GM18858 (cell line): ENCODE measurements at regions not wholly inside any gene's neighbourhood (a gene's known extent, or its start where the extent isn't known, plus 50 kb on each side); places are given as distances from the start of the nearest gene placed in this dataset.
"Not testable (repeated sequence)": the region's sequence is repeated elsewhere in the genome, so short reads cannot be mapped to it uniquely, and the experiment has no call there.

Experiments used
- ATAC-seq: cut with Tn5 transposase; IDR thresholded peaks from one replicate; pipeline ENCODE4 v1.9.1; 2021; ENCODE audit not compliant: unreplicated experiment

GRCh38 chr4:14403132-14403531 is 599.1 kb upstream of the CPEB2 start:
- ATAC-seq, result no peak

- ATAC-seq, result no peak
These were observed 597.6 kb upstream of the CPEB2 start for GRCh38 chr4:14404730-14405129.

- ATAC-seq, result no peak
These were observed 591.8 kb upstream of the CPEB2 start for GRCh38 chr4:14410516-14410915.

GRCh38 chr4:14415146-14415545 is 587.1 kb upstream of the CPEB2 start:
- no peak for ATAC-seq

GRCh38 chr4:14419516-14419915 is 582.8 kb upstream of the CPEB2 start:
- no peak for ATAC-seq

GRCh38 chr4:14426297-14426696 is 576.0 kb upstream of the CPEB2 start:
- not testable (repeated sequence) for ATAC-seq

- ATAC-seq, result no peak
These were observed 574.2 kb upstream of the CPEB2 start for GRCh38 chr4:14428125-14428524.

GRCh38 chr4:14431155-14432134 is 570.8 kb upstream of the CPEB2 start:
- ATAC-seq, result no peak

- no peak for ATAC-seq
These were observed 567.8 kb upstream of the CPEB2 start for GRCh38 chr4:14434483-14434882.

GRCh38 chr4:14434916-14435315 is 567.4 kb upstream of the CPEB2 start:
- ATAC-seq, result no peak

GRCh38 chr4:14441561-14441960 is 560.7 kb upstream of the CPEB2 start:
- ATAC-seq, result no peak

GRCh38 chr4:14445882-14446281 is 556.4 kb upstream of the CPEB2 start:
- ATAC-seq, result no peak

GRCh38 chr4:14446311-14446710 is 556.0 kb upstream of the CPEB2 start:
- ATAC-seq, result no peak

GRCh38 chr4:14446904-14447303 is 555.4 kb upstream of the CPEB2 start:
- no peak for ATAC-seq

- no peak for ATAC-seq
These were observed 553.0 kb upstream of the CPEB2 start for GRCh38 chr4:14449308-14449707.

GRCh38 chr4:14452001-14452400 is 550.3 kb upstream of the CPEB2 start:
- ATAC-seq, result no peak

GRCh38 chr4:14452764-14453163 is 549.5 kb upstream of the CPEB2 start:
- ATAC-seq, result no peak

- no peak for ATAC-seq
These were observed 543.8 kb upstream of the CPEB2 start for GRCh38 chr4:14458463-14458862.

GRCh38 chr4:14465057-14465456 is 537.2 kb upstream of the CPEB2 start:
- no peak for ATAC-seq

GRCh38 chr4:14465507-14465906 is 536.8 kb upstream of the CPEB2 start:
- no peak for ATAC-seq

- ATAC-seq, result no peak
These were observed 523.8 kb upstream of the CPEB2 start for GRCh38 chr4:14478504-14478903.

- ATAC-seq, result no peak
These were observed 505.9 kb upstream of the CPEB2 start for GRCh38 chr4:14496408-14496807.

- no peak for ATAC-seq
These were observed 505.3 kb upstream of the CPEB2 start for GRCh38 chr4:14496969-14497368.
